ENCODE measurements at regions not wholly inside any gene's neighbourhood (a gene's known extent, or its start where the extent isn't known, plus 50 kb on each side); places are given as distances from the start of the nearest gene placed in this dataset.
A peak's percentile ranks its signal among the peaks of the same experiment; 100 is the strongest.

DNA sequence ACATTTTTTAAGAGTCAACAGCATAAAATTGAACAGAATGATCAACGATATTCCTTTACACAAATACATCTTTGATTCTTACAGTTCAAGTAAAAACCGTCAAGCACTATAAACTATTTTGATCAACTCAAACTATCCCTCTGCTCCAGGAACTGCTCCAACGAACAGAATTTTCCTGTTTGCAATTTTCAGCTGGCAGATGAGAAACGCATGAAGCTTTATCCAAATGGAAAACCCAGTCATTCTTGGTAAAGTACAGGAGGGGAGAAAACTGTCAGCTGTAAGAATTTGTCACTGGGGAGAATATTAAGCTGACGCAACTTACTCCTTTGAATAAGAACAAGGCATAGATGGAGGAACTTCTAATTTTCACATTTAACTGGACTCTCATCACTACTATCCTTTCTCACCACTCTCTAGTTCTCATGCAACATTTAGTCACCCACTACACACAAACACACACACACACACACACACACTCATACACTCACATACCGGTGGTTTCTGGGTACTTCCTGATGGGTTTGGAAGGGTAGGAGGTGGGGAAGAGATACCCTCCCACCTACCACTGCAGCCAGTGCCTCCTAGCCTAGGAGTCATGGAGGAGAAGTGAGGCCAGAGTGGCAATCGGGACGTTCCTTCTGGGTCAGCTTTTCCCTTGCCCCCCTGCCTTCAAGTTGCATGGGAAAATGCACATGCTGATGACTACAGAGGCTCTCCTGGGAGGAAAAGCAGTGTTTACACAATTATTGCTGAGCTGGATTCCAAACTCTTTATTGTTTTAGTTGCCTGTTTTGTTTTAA is 54.0 kb upstream of the SPATS2L start:
- no peak overlapping the region for H3K4me3 Mint-ChIP-seq (ENCODE audit: low read depth)
- peaks cover 13% of the 10 kb centered on the region for H3K4me1 Mint-ChIP-seq (ENCODE audit: low read depth)
- TF ChIP-seq CTCF (IDR thresholded peaks at IDR 0.05; ENCODE audit: unreplicated experiment): no peak
- no peaks in the 10 kb centered on the region for H3K9me3 Mint-ChIP-seq (ENCODE audit: low read depth)
- no peak for DNase-seq (ENCODE audit: low spot score, unreplicated experiment)
- peak overlapping the region; percentile 89 for H3K27ac Mint-ChIP-seq
- no peaks in the 10 kb centered on the region for H3K36me3 Mint-ChIP-seq (ENCODE audit: insufficient read depth)
- no peaks in the 10 kb centered on the region for H3K27me3 Mint-ChIP-seq

- no peak for DNase-seq (ENCODE audit: low spot score, unreplicated experiment)
- Mint-ChIP-seq H3K4me3 (ENCODE audit: low read depth) (no peak overlapping the region), H3K9me3 (ENCODE audit: low read depth) (no peaks in the 10 kb centered on the region), H3K27ac (no peak overlapping the region), H3K27me3 (no peaks in the 10 kb centered on the region), H3K36me3 (ENCODE audit: insufficient read depth) (no peaks in the 10 kb centered on the region), H3K4me1 (ENCODE audit: low read depth) (peaks cover 20% of the 10 kb centered on the region)
- TF ChIP-seq CTCF (IDR thresholded peaks at IDR 0.05; ENCODE audit: unreplicated experiment): no peak
These were observed 52.9 kb upstream of the SPATS2L start for GRCh38 chr2:200253639-200254038.

GRCh38 chr2:200254773-200255172 is 51.7 kb upstream of the SPATS2L start:
- Mint-ChIP-seq H3K27ac (no peak overlapping the region), H3K36me3 (ENCODE audit: insufficient read depth) (no peaks in the 10 kb centered on the region), H3K4me1 (ENCODE audit: low read depth) (peaks cover 28% of the 10 kb centered on the region), H3K9me3 (ENCODE audit: low read depth) (no peaks in the 10 kb centered on the region), H3K27me3 (no peaks in the 10 kb centered on the region), H3K4me3 (ENCODE audit: low read depth) (no peak overlapping the region)
- no peak for TF ChIP-seq CTCF (IDR thresholded peaks at IDR 0.05; ENCODE audit: unreplicated experiment)
- DNase-seq (ENCODE audit: low spot score, unreplicated experiment): no peak

- no peak for DNase-seq (ENCODE audit: low spot score, unreplicated experiment)
- no peaks in the 10 kb centered on the region for H3K27me3 Mint-ChIP-seq
- H3K36me3 Mint-ChIP-seq (ENCODE audit: insufficient read depth): no peaks in the 10 kb centered on the region
- H3K9me3 Mint-ChIP-seq (ENCODE audit: low read depth): no peaks in the 10 kb centered on the region
- H3K27ac Mint-ChIP-seq: no peak overlapping the region
- no peak for TF ChIP-seq CTCF (IDR thresholded peaks at IDR 0.05; ENCODE audit: unreplicated experiment)
- H3K4me1 Mint-ChIP-seq (ENCODE audit: low read depth): peaks cover 31% of the 10 kb centered on the region
- no peak overlapping the region for H3K4me3 Mint-ChIP-seq (ENCODE audit: low read depth)
These were observed 50.9 kb upstream of the SPATS2L start for GRCh38 chr2:200255549-200255948.
